Thoracic aorta (tissue), 2 donors: ENCODE measurements at regions not wholly inside any gene's neighbourhood (a gene's known extent, or its start where the extent isn't known, plus 50 kb on each side); places are given as distances from the start of the nearest gene placed in this dataset.

Source experiments
- ATAC-seq: fragments of 150-250 bp; one replicate; pipeline ENCODE4 v1.8.0; 2017; ENCODE audit warnings: low read depth; ENCODE audit not compliant: insufficient number of reproducible peaks, low FRiP score
- DNase-seq: peaks from one replicate; pipeline ENCODE4 v3.0.0-alpha.2; 2020; ENCODE audit warnings: low spot score
- H3K27ac ChIP-seq, 2 donors: fragments of 200-600 bp; sonication (generic); 1 replicate in 1 of 2; 2 replicates in 1 of 2; pipeline ENCODE4 v1.5.1; 2016; ENCODE audit warnings: mild to moderate bottlenecking in 2 of 2, moderate library complexity in 2 of 2
- H3K27me3 ChIP-seq: fragments of 200-600 bp; sonication (generic); replicated peaks from 2 replicates; pipeline ENCODE4 v1.6.0; 2016; ENCODE audit warnings: mild to moderate bottlenecking; ENCODE audit not compliant: insufficient read depth
- H3K36me3 ChIP-seq: fragments of 200-600 bp; sonication (generic); one replicate; pipeline ENCODE4 v1.5.1; 2016
- H3K4me1 ChIP-seq, 2 donors: fragments of 200-600 bp; sonication (generic); 1 replicate in 1 of 2; 2 replicates in 1 of 2; pipeline versions ENCODE4 v1.5.1 to v1.6.0; 2016; ENCODE audit warnings: low read depth in 2 of 2, mild to moderate bottlenecking in 1 of 2; ENCODE audit not compliant: control insufficient read depth in 1 of 2
- H3K4me3 ChIP-seq: fragments of 200-600 bp; sonication (generic); 2 replicates; pipeline ENCODE4 v1.5.1; 2016; ENCODE audit warnings: mild to moderate bottlenecking
- H3K9me3 ChIP-seq: fragments of 200-600 bp; sonication (generic); 2 replicates; pipeline ENCODE4 v1.5.1; 2016
- CTCF ChIP-seq: fragments of 200-600 bp; sonication (generic); IDR thresholded peaks from one replicate; pipeline ENCODE4 v1.5.1; 2019; ENCODE audit warnings: antibody characterized with exemption

GRCh38 chr18:73060666-73061288 is 193.0 kb upstream of the NETO1 start:
- ATAC-seq (no peak), DNase-seq (no peak)
- Histone ChIP-seq H3K9me3 (no peaks in the 10 kb centered on the region), H3K27me3 (no peaks in the 10 kb centered on the region), H3K4me3 (no peak overlapping the region), H3K4me1 (no peaks in the 10 kb centered on the region), H3K36me3 (no peaks in the 10 kb centered on the region), H3K27ac (no peak overlapping the region)
- no peak for TF ChIP-seq CTCF

GRCh38 chr18:73059280-73059679 is 191.5 kb upstream of the NETO1 start:
- ATAC-seq (no peak), DNase-seq (no peak)
- Histone ChIP-seq H3K27me3 (no peaks in the 10 kb centered on the region), H3K9me3 (no peaks in the 10 kb centered on the region), H3K4me1 (no peaks in the 10 kb centered on the region), H3K27ac (no peak overlapping the region), H3K36me3 (no peaks in the 10 kb centered on the region), H3K4me3 (no peak overlapping the region)
- no peak for TF ChIP-seq CTCF

- ATAC-seq (no peak), DNase-seq (no peak)
- no peak overlapping the region for H3K4me3 ChIP-seq
- H3K9me3 ChIP-seq = no peaks in the 10 kb centered on the region
- H3K4me1 ChIP-seq = no peaks in the 10 kb centered on the region
- H3K27ac ChIP-seq = no peak overlapping the region
- no peak for TF ChIP-seq CTCF
- H3K36me3 ChIP-seq = no peaks in the 10 kb centered on the region
- no peaks in the 10 kb centered on the region for H3K27me3 ChIP-seq
These were observed 179.9 kb upstream of the NETO1 start for GRCh38 chr18:73047688-73048087.

- no peaks in the 10 kb centered on the region for H3K36me3 ChIP-seq
- H3K27me3 ChIP-seq = no peaks in the 10 kb centered on the region
- no peak overlapping the region for H3K27ac ChIP-seq
- DNase-seq (no peak), ATAC-seq (no peak)
- no peaks in the 10 kb centered on the region for H3K9me3 ChIP-seq
- TF ChIP-seq CTCF = no peak
- no peak overlapping the region for H3K4me3 ChIP-seq
- H3K4me1 ChIP-seq = no peaks in the 10 kb centered on the region
These were observed 177.2 kb upstream of the NETO1 start for GRCh38 chr18:73045037-73045436.

GRCh38 chr18:73043611-73044010 is 175.8 kb upstream of the NETO1 start:
- no peak for TF ChIP-seq CTCF
- Histone ChIP-seq H3K36me3 (no peaks in the 10 kb centered on the region), H3K4me3 (no peak overlapping the region), H3K9me3 (no peaks in the 10 kb centered on the region), H3K27ac (no peak overlapping the region), H3K27me3 (no peaks in the 10 kb centered on the region), H3K4me1 (no peaks in the 10 kb centered on the region)
- DNase-seq (no peak), ATAC-seq (no peak)
